HG03460 (cell line): ENCODE measurements at regions not wholly inside any gene's neighbourhood (a gene's known extent, or its start where the extent isn't known, plus 50 kb on each side); places are given as distances from the start of the nearest gene placed in this dataset.
"Not testable (repeated sequence)": the region's sequence is repeated elsewhere in the genome, so short reads cannot be mapped to it uniquely, and the experiment has no call there.

Source experiments
- ATAC-seq: cut with Tn5 transposase; IDR thresholded peaks from one replicate; pipeline ENCODE4 v1.9.1; 2021; ENCODE audit not compliant: unreplicated experiment

DNA sequence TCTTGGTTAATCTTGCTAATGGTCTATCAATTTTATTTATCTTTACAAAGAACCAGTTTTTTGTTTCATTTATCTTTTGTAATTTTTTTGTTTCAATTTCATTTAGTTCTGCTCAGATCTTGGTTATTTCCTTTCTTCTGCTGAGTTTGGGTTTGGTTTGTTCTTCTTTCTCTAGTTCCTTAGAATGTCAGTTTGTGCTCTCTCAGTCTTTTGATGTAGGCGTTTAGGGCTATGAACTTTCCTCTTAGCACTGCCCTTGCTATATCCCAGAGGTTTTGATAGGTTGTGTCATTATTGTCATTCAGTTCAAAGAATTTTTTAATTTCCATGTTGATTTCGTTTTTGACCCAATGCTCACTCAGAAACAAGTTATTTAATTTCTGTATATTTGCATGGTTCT, 97.1 kb upstream of the CHST15 start:
- ATAC-seq: not testable (repeated sequence)

DNA sequence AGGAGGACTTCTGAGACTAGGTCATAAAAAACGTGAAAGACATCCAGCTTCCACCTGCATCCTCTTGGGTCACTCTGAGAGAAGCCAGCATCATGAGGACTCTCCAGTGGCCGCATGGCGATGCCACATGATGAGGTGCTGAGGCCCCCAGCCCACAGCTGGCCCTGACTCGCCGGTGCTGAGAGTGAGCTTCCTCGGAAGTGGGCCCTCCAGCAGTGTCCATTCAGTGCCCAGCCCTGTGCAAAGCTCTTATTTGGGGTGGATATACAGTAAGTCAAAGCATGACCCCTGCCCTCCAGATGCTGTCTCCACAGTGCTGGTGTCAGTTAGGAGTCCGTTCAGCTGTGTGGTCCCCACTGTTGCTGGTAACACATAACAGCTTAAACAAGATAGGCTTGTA, 93.6 kb upstream of the CHST15 start:
- ATAC-seq: no peak

GRCh38 chr10:124185084-124185483, 91.7 kb upstream of the CHST15 start:
- no peak for ATAC-seq

DNA sequence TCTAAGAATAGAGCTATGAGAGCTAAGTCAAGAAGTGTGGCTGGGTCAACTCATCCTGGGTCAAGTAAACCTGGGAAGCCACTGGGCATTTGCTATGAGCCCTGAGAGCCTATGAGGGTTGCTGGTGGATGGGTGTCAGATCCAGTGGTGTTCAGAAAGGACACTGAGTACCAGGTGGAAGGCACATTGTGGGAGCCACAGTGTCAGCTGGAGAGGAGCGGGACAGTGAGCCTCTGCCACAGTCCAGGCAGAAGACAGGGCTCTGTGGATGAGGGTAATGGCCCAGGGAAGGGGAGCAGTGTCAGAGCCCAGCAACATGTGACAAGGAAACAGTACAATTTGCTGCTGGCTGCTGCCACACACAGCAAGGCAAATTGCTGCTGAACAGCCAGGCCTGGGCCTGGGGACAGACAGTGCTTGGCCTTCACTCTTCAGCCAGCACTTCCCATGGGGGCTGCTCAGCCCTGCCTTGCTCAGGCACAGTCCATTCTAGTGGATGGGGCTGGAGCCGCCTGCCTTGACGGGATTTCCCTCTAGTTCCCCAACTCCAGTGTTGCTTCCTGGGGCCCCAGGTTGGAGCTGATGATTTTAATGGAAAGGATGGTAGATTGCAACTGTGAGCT, 90.9 kb upstream of the CHST15 start:
- ATAC-seq: no peak

DNA sequence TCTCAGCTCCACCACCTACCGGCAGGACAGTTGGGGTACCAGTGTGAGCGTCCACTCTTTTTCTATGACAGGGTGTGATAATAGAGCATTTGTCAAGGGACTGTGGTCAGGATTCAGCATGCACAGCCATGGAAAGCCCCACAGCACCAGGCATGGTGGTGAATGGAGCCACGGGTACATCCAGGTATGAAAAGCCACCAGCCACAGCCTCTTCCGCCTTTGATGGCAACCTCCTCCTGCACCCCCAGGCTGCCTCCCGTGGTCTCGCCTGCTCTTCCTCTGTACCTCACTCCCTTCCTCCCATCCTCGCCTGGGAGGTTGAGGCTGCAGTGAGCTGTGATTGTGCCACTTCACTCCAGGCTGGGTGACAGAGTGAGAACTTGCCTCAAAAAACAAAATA, 90.2 kb upstream of the CHST15 start:
- no peak for ATAC-seq

GRCh38 chr10:124182088-124182541, 88.7 kb upstream of the CHST15 start:
- ATAC-seq: no peak

DNA sequence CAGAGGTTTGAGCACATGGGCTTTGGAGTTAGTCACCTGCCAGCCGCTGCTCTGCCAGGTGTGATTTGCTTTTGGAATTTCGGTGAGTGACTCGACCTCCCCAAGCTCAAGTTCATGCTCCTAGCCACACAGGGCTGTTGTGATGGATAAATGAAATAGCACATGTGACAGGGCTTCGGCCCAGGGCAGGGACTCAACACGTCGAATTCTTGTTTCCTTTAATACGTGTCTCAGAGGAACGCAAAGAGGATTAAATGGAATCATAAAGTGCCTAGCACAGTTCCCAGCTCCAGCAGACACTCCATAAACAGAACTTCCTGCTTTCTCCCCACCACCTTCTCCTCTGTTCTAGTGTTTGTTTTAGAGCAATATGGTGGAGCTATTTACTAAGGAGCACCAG, 88.3 kb upstream of the CHST15 start:
- ATAC-seq: no peak

DNA sequence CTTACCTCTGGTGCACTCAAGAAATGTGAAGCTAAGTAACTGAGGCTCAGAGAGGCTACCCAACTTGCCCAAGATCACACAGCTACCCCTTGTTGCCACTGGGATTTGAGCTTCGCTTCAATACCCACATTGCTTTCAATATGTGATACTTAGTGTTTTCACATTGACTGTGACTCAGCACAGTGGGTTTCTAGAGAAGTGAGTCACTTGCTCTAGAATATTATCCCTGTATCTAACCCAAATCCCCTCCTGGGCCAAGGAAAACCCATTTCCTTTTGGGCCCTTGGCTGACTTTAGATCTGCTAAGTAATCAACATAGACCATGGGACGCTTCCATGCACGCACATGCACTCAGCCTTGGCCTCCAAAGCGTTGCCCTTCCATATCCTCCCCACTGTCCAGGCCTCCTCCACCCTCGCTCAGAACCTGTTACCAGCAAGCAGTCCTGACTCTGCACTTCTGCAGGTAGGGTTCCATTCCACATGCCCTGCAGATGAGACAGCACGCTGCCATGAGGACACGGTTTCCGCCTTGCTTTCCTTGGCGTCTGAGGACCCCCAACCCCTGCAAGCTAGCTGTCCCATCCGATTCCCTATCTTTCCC, 87.7 kb upstream of the CHST15 start:
- no peak for ATAC-seq

DNA sequence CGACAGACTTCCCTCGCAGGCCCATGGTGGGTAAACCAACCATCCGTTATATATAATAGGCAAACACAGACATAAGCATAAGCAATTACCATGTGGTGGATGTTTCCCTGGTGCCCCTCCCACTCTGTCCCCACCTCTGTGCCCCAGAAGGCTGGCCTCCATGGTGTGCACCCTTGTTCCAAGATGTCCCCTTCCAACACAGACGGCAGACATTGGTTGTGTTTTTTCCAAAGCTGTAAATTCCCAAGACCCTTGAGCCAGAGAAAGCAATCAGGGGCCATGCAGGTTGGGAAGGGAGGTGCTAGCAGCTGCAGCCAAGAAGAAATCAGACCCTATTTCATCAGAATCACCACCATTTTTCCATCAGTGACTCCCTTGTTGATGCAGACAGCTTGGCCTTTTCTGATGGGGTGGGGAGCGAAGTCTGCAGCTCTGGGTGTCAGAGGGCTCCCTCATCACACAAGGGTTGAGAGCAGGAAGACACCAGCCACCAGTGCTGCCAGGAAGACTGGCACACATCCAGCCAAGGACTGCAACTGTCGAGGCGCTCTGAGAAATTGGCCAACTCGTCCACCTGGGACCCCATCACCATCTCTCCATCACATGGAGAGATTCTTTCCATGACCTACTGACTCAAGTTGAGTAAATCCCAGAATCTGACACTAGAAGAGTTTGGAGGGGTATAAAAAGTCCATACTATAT, 86.8 kb upstream of the CHST15 start:
- ATAC-seq: no peak

GRCh38 chr10:124179308-124180043, 86.1 kb upstream of the CHST15 start:
- no peak for ATAC-seq

GRCh38 chr10:124177180-124177518, 83.8 kb upstream of the CHST15 start:
- ATAC-seq: no peak

GRCh38 chr10:124176349-124177179, 83.2 kb upstream of the CHST15 start:
- no peak for ATAC-seq

DNA sequence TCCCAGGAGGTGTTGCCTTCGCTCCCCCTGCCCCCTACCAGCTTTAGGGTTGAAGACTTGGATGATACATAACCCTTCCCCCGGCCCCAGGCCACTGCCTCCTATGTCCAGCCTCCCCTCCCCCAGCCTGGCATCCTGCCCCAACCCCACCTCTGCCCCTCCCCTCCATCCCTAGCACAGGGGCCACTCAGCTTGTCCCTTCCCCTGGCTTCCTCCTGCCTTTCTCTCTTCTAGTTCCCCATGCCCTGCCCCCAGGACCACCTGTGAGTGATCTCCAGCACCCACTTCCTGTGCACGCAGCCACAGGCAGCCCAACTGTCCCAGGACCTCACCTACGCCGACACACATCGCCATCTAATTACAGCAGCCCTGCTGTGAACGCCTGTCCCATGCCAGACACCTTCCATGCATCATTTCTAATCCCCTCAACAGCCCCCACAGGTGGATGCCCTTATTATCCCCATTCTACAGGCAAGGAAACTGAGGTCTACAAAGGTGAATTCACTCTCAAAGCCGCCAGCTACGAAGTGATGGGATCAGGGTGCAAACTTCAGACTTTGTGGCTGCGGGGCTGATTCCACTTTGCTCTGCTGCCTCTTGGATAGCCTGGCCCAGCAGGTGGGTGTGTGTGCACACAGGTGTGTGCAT, 82.4 kb upstream of the CHST15 start:
- ATAC-seq: no peak

GRCh38 chr10:124174673-124175645, 81.6 kb upstream of the CHST15 start:
- no peak for ATAC-seq

GRCh38 chr10:124174071-124174566, 80.7 kb upstream of the CHST15 start:
- no peak for ATAC-seq

DNA sequence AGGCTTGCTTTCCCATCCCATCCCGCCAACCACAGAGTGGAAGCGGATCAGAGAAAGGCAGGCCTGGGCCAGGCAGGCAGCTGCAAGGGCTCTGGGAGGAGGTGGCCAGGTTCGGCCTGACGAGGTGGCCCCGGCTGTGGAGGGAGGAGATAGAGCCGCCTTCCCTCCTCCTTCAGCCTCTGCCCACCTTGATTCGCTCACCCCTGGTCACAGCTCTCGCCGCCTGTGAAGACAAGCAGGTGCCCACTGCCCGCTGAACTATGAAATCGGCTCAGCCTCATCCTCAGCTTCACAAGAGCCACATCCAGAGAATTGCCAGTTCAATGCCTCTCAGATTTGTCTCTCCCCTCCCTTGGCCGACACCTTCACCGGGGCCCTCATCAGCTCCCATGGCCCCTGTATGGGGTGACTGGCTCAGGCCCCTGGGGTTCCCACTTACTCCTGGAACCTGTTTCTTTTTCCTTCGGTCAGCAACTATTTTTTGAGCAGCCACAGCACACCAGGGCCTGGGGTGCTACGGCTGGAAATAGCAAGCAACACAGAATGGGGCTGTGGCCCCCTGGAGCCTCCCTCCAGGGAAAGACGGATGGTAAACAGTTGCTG, 80.0 kb upstream of the CHST15 start:
- no peak for ATAC-seq

- no peak for ATAC-seq
Observed at GRCh38 chr10:124172181-124172916, 79.0 kb upstream of the CHST15 start.

- no peak for ATAC-seq
Observed at GRCh38 chr10:124171561-124171960, 78.2 kb upstream of the CHST15 start.
